ENCODE measurements at regions not wholly inside any gene's neighbourhood (a gene's known extent, or its start where the extent isn't known, plus 50 kb on each side); places are given as distances from the start of the nearest gene placed in this dataset.
"Not testable (repeated sequence)": the region's sequence is repeated elsewhere in the genome, so short reads cannot be mapped to it uniquely, and the experiment has no call there.

GRCh38 chr3:124144035-124144814 lies 152.3 kb upstream of the ROPN1 start:
- no peak overlapping the region for H2AFZ ChIP-seq
- TF ChIP-seq CTCF (IDR thresholded peaks at IDR 0.05) = no peak
- no peaks in the 10 kb centered on the region for H3K36me3 ChIP-seq (ENCODE audit: control insufficient read depth, insufficient read depth, low read length)
- H3K9me3 ChIP-seq (ENCODE audit: control insufficient read depth, low read length) = no peaks in the 10 kb centered on the region
- H3K27ac ChIP-seq = no peak overlapping the region
- H3K4me1 ChIP-seq = peaks cover 7% of the 10 kb centered on the region
- no peak overlapping the region for H3K4me2 ChIP-seq (ENCODE audit: low read length)
- no peak overlapping the region for H3K4me3 ChIP-seq (ENCODE audit: low read depth, low read length)
- no peak overlapping the region for H3K9ac ChIP-seq
- H3K79me2 ChIP-seq = peaks cover 11% of the 10 kb centered on the region
- H3K27me3 ChIP-seq (ENCODE audit: control insufficient read depth, insufficient read depth, low read length) = no peaks in the 10 kb centered on the region

- H3K27me3 ChIP-seq (ENCODE audit: control insufficient read depth, insufficient read depth, low read length) = no peaks in the 10 kb centered on the region
- H3K9ac ChIP-seq = no peak overlapping the region
- H3K4me3 ChIP-seq (ENCODE audit: low read depth, low read length) = no peak overlapping the region
- H3K79me2 ChIP-seq = peaks cover 6% of the 10 kb centered on the region
- H3K27ac ChIP-seq = no peak overlapping the region
- H3K4me1 ChIP-seq = peaks cover 3% of the 10 kb centered on the region
- H3K4me2 ChIP-seq (ENCODE audit: low read length) = no peak overlapping the region
- no peak overlapping the region for H2AFZ ChIP-seq
- no peaks in the 10 kb centered on the region for H3K36me3 ChIP-seq (ENCODE audit: control insufficient read depth, insufficient read depth, low read length)
- TF ChIP-seq CTCF (IDR thresholded peaks at IDR 0.05) = no peak
- no peaks in the 10 kb centered on the region for H3K9me3 ChIP-seq (ENCODE audit: control insufficient read depth, low read length)
Observed at GRCh38 chr3:124147429-124147828, 155.5 kb upstream of the ROPN1 start.

GRCh38 chr3:124147946-124148345 lies 156.0 kb upstream of the ROPN1 start:
- H3K27ac ChIP-seq = no peak overlapping the region
- no peaks in the 10 kb centered on the region for H3K9me3 ChIP-seq (ENCODE audit: control insufficient read depth, low read length)
- H2AFZ ChIP-seq = no peak overlapping the region
- H3K4me2 ChIP-seq (ENCODE audit: low read length) = no peak overlapping the region
- no peak overlapping the region for H3K9ac ChIP-seq
- no peaks in the 10 kb centered on the region for H3K27me3 ChIP-seq (ENCODE audit: control insufficient read depth, insufficient read depth, low read length)
- no peak overlapping the region for H3K4me3 ChIP-seq (ENCODE audit: low read depth, low read length)
- no peak for TF ChIP-seq CTCF (IDR thresholded peaks at IDR 0.05)
- H3K4me1 ChIP-seq = peaks cover 3% of the 10 kb centered on the region
- peaks cover 6% of the 10 kb centered on the region for H3K79me2 ChIP-seq
- no peaks in the 10 kb centered on the region for H3K36me3 ChIP-seq (ENCODE audit: control insufficient read depth, insufficient read depth, low read length)

GRCh38 chr3:124149081-124149480 lies 157.2 kb upstream of the ROPN1 start:
- no peak overlapping the region for H3K4me2 ChIP-seq (ENCODE audit: low read length)
- H3K36me3 ChIP-seq (ENCODE audit: control insufficient read depth, insufficient read depth, low read length) = no peaks in the 10 kb centered on the region
- H3K4me3 ChIP-seq (ENCODE audit: low read depth, low read length) = no peak overlapping the region
- no peak overlapping the region for H3K27ac ChIP-seq
- H3K4me1 ChIP-seq = peaks cover 3% of the 10 kb centered on the region
- H2AFZ ChIP-seq = no peak overlapping the region
- no peaks in the 10 kb centered on the region for H3K9me3 ChIP-seq (ENCODE audit: control insufficient read depth, low read length)
- H3K79me2 ChIP-seq = peaks cover 3% of the 10 kb centered on the region
- no peak overlapping the region for H3K9ac ChIP-seq
- TF ChIP-seq CTCF (IDR thresholded peaks at IDR 0.05) = no peak
- H3K27me3 ChIP-seq (ENCODE audit: control insufficient read depth, insufficient read depth, low read length) = no peaks in the 10 kb centered on the region

- no peak for TF ChIP-seq CTCF (IDR thresholded peaks at IDR 0.05)
- Histone ChIP-seq H3K4me1 (peaks cover 3% of the 10 kb centered on the region), H3K27ac (no peak overlapping the region), H3K79me2 (peaks cover 2% of the 10 kb centered on the region), H3K9ac (no peak overlapping the region), H2AFZ (no peak overlapping the region), H3K4me3 (ENCODE audit: low read depth, low read length) (no peak overlapping the region), H3K27me3 (ENCODE audit: control insufficient read depth, insufficient read depth, low read length) (no peaks in the 10 kb centered on the region), H3K36me3 (ENCODE audit: control insufficient read depth, insufficient read depth, low read length) (no peaks in the 10 kb centered on the region), H3K9me3 (ENCODE audit: control insufficient read depth, low read length) (no peaks in the 10 kb centered on the region), H3K4me2 (ENCODE audit: low read length) (no peak overlapping the region)
Observed at GRCh38 chr3:124149771-124150170, 157.8 kb upstream of the ROPN1 start.

GRCh38 chr3:124152891-124153290 lies 161.0 kb upstream of the ROPN1 start:
- H3K27ac ChIP-seq; H3K4me1 ChIP-seq; H3K9me3 ChIP-seq (ENCODE audit: control insufficient read depth, low read length); H3K4me3 ChIP-seq (ENCODE audit: low read depth, low read length); H3K9ac ChIP-seq; H3K27me3 ChIP-seq (ENCODE audit: control insufficient read depth, insufficient read depth, low read length); H2AFZ ChIP-seq; H3K36me3 ChIP-seq (ENCODE audit: control insufficient read depth, insufficient read depth, low read length); H3K4me2 ChIP-seq (ENCODE audit: low read length): not testable (repeated sequence)
- peaks cover 14% of the 10 kb centered on the region for H3K79me2 ChIP-seq

Data from parathyroid adenoma (tissue), 2 donors.